GM18907 (cell line): ENCODE measurements at regions not wholly inside any gene's neighbourhood (a gene's known extent, or its start where the extent isn't known, plus 50 kb on each side); places are given as distances from the start of the nearest gene placed in this dataset.
"Not testable (repeated sequence)": the region's sequence is repeated elsewhere in the genome, so short reads cannot be mapped to it uniquely, and the experiment has no call there.

Experiments
- ATAC-seq: cut with Tn5 transposase; IDR thresholded peaks from one replicate; pipeline ENCODE4 v1.9.1; 2021; ENCODE audit warnings: mild to moderate bottlenecking, moderate library complexity; ENCODE audit not compliant: unreplicated experiment

DNA sequence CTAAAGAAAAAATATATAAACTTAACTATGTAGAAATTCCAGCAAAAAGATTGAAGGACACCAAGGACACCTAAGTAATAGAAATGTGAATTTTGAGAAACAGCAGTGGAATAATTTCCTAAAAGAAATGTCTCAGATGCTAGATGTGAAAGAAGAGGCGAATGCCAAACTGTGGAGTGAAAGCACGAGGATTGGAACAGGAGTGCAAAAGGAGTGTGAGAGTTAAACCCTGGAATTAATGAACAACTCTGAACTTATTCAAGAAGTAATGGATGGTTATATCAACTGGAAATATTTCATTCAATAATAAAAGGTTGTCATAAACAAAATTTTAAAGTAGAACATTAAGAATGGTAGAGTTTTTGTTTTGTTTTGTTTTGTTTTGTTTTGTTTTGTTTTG is 78.5 kb upstream of the SGIP1 start:
- no peak for ATAC-seq

- ATAC-seq: no peak
Measured at GRCh38 chr1:66460776-66461175, 73.2 kb upstream of the SGIP1 start.

GRCh38 chr1:66462313-66462712 is 71.6 kb upstream of the SGIP1 start:
- ATAC-seq: no peak

DNA sequence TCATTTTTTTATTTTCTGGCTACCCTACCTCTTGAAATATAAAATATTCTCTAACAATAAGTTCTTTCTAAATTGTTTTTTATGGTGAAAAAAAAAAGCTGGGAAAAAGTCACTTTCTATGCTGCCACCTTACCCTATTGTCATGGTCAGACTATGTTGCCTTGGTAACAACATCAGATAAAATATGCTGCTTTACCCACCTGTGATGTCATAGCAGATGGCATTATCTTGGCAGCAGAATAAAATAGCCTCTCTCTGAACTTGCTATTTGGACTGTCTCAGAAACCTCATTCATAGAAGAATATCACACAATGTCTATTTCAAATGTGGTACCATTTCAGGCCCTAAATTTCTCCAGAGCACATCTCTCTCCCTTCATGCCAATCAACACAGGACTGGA is 69.6 kb upstream of the SGIP1 start:
- no peak for ATAC-seq

GRCh38 chr1:66464802-66465201 is 69.2 kb upstream of the SGIP1 start:
- no peak for ATAC-seq

DNA sequence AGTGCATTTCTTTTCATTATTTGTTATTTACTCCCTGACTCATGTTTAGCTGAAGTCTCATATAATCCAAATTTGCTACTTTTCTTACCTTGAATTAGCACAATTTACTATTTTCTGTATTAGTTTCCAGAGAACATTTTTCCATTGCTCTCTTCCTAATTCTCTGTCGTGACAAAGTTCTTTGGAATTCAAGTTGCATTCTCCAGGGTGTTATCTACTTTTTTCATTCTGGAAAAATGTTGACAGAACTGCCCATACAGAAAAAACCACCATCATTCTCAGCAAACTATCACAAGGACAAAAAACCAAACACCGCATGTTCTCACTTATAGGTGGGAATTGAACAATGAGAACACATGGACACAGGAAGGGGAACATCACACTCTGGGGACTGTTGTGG is 67.3 kb upstream of the SGIP1 start:
- not testable (repeated sequence) for ATAC-seq

- no peak for ATAC-seq
Measured at GRCh38 chr1:66468722-66469121, 65.2 kb upstream of the SGIP1 start.

GRCh38 chr1:66475940-66476339 is 58.0 kb upstream of the SGIP1 start:
- no peak for ATAC-seq

DNA sequence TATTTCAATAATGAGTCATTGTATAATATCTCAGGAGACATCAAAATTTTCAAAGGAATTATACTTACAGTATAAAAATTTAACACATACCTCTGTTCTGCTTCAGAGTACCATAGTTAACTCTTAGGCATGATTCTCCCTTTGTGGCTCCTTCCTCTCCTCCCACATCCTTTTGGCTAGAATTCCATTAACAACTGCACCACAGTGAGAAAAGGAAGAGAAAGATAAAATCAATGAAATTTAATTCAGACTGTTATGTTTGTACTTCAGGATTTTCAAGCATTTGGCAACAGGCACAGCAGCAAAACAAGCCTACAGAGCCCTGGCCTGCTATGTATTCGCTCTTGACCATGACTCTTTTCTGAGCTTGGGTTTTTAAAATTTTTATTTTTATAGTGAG is 57.2 kb upstream of the SGIP1 start:
- no peak for ATAC-seq

DNA sequence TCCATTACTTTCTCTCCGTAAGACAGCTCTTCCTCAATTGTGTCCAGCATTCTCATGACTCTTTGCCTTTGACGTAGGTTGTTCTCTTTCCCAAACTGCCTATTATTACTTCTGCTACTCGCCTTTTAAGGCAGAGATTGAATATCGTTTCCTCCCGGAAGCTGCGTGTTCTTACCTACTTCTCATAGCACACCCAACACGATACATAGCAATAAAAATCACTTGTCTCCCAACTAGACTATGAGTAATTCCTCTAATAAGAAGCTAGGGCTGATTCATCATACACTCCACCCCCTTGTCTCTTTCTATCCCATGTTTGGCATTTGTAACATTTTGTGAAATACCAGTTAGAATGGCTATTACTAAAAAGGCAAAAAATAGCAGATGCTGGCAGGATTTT is 55.8 kb upstream of the SGIP1 start:
- no peak for ATAC-seq

DNA sequence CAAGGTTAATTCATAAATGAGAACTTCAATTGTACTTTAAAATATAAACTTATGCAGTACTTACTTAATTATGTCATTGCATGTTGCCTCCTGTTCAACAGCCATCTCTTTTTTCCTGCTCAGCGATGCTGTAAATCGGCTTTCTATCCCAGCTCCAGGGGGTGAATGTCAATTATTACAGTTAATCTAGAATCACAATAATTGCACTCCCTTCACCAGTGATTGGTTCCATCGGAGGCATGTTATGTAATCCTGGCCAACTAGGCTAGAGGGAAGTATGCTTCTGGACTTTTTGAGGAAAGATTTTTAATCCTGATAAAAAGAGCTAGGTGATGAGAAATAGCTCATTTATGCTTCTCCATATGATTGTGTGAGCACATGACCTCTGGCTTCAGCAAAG is 53.8 kb upstream of the SGIP1 start:
- ATAC-seq: no peak

GRCh38 chr1:66481215-66481614 is 52.7 kb upstream of the SGIP1 start:
- ATAC-seq: not testable (repeated sequence)
